ENCODE measurements at regions not wholly inside any gene's neighbourhood (a gene's known extent, or its start where the extent isn't known, plus 50 kb on each side); places are given as distances from the start of the nearest gene placed in this dataset.

DNA sequence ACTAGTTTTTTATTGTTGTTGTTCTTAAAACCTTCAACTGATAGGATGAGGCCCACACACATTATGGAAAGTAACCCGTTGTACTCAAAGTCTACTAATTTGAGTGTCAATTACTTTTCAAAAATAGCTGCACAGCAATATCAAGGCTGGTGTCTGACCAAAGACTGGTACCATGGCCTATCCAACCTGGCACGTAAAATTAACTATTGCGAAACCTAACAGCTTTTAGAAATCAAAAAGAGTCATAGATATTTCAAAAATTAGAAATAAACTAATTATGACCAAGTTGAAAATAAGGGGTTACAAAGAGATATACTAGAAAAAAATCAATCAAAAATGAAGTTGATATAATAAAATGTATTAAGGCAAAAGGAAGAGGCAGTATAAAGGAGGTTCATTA, 501.5 kb upstream of the SLC8A1 start:
- no peak for TF ChIP-seq POLR2A (IDR thresholded peaks at IDR 0.05)
- TF ChIP-seq, protein P1, sequence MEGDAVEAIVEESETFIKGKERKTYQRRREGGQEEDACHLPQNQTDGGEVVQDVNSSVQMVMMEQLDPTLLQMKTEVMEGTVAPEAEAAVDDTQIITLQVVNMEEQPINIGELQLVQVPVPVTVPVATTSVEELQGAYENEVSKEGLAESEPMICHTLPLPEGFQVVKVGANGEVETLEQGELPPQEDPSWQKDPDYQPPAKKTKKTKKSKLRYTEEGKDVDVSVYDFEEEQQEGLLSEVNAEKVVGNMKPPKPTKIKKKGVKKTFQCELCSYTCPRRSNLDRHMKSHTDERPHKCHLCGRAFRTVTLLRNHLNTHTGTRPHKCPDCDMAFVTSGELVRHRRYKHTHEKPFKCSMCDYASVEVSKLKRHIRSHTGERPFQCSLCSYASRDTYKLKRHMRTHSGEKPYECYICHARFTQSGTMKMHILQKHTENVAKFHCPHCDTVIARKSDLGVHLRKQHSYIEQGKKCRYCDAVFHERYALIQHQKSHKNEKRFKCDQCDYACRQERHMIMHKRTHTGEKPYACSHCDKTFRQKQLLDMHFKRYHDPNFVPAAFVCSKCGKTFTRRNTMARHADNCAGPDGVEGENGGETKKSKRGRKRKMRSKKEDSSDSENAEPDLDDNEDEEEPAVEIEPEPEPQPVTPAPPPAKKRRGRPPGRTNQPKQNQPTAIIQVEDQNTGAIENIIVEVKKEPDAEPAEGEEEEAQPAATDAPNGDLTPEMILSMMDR (IDR thresholded peaks at IDR 0.05): no peak

Data from esophagus squamous epithelium (tissue), 4 donors.